NB4 (cell line): ENCODE measurements at regions not wholly inside any gene's neighbourhood (a gene's known extent, or its start where the extent isn't known, plus 50 kb on each side); places are given as distances from the start of the nearest gene placed in this dataset.

Experiments
- DNase-seq: peaks from one replicate; pipeline ENCODE4 v3.0.0; 2010; ENCODE audit warnings: low read depth
- H3K4me3 ChIP-seq: one replicate; pipeline ENCODE4 v1.5.1; 2011; ENCODE audit warnings: mild to moderate bottlenecking, low read depth, low read length, moderate library complexity
- CTCF ChIP-seq: IDR thresholded peaks from one replicate; pipeline ENCODE4 v1.5.1; 2012; ENCODE audit warnings: low read depth, low read length
- MYC ChIP-seq: IDR thresholded peaks from 2 replicates; pipeline ENCODE4 v1.6.1; 2011; ENCODE audit warnings: low read depth, low read length
- POLR2A ChIP-seq: IDR thresholded peaks from 2 replicates; pipeline ENCODE4 v1.6.1; 2011; ENCODE audit warnings: mild to moderate bottlenecking; ENCODE audit not compliant: insufficient read length; ENCODE audit errors: extremely low read depth
- TF ChIP-seq, protein P1 (sequence below): IDR thresholded peaks from 2 replicates; pipeline ENCODE4 v1.6.1; 2011; ENCODE audit warnings: low read depth, low read length

GRCh38 chr3:168738527-168739325 is 643.0 kb upstream of the GOLIM4 start:
- DNase-seq: no peak
- no peak overlapping the region for H3K4me3 ChIP-seq
- TF ChIP-seq CTCF (no peak), MYC (no peak), POLR2A (no peak)
- TF ChIP-seq, protein P1, sequence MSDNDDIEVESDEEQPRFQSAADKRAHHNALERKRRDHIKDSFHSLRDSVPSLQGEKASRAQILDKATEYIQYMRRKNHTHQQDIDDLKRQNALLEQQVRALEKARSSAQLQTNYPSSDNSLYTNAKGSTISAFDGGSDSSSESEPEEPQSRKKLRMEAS: no peak

DNA sequence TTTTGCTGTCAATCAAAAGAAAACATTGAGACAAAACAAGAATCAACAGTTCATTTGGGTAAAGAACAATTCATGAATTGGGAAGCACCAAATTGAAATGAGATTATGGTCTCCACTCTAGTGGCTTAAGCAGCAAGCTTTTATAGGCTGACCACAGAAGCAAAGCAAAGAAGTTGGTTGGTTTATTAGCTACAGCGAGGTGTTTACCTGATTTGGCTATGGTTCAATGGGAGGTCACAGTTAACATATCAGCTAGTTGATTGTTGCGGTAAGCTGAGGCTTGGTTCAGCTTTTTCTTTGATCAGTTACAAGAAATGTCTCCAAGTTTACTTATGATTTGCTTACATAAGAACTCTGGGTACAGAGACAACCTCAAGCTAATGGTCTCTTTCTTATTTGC is 640.5 kb upstream of the GOLIM4 start:
- no peak overlapping the region for H3K4me3 ChIP-seq
- no peak for TF ChIP-seq POLR2A
- TF ChIP-seq, protein P1: no peak
- no peak for TF ChIP-seq MYC
- no peak for TF ChIP-seq CTCF
- DNase-seq: no peak

- no peak overlapping the region for H3K4me3 ChIP-seq
- TF ChIP-seq MYC: no peak
- TF ChIP-seq CTCF: no peak
- TF ChIP-seq, protein P1: no peak
- no peak for TF ChIP-seq POLR2A
- no peak for DNase-seq
These were observed 634.3 kb upstream of the GOLIM4 start for GRCh38 chr3:168730073-168730472.

DNA sequence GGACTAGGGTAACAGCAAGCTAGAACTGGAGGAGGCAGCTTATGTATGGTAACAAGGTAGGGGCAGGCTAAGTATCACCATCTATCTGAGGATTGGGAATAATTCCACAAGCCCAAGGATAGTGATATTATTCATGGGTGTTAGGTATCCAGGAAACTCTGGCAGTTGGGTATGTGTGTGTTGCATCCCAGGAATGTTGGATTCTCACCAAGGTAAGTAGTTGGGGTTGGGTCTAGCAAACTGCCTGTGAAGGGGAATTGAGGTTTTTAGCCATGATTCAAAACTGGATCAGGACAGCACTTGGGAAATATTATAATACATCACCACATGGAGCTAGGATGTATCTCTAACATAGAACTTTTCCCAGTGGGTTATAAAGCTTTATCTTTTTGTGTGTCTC is 626.4 kb upstream of the GOLIM4 start:
- TF ChIP-seq CTCF (no peak), MYC (no peak)
- TF ChIP-seq, protein P1: no peak
- no peak for DNase-seq
- no peak overlapping the region for H3K4me3 ChIP-seq

GRCh38 chr3:168714609-168715240 is 619.0 kb upstream of the GOLIM4 start:
- TF ChIP-seq MYC (no peak), POLR2A (no peak), CTCF (no peak)
- TF ChIP-seq, protein P1: no peak
- no peak overlapping the region for H3K4me3 ChIP-seq
- DNase-seq: no peak
